ENCODE measurements at regions not wholly inside any gene's neighbourhood (a gene's known extent, or its start where the extent isn't known, plus 50 kb on each side); places are given as distances from the start of the nearest gene placed in this dataset.

GRCh38 chr10:10782603-10783002, 235.1 kb upstream of the CELF2 start:
- no peaks in the 10 kb centered on the region for H3K27me3 ChIP-seq (ENCODE audit: control insufficient read depth, insufficient read depth, low read length)
- H3K4me3 ChIP-seq (ENCODE audit: low read length): no peak overlapping the region
- H3K27ac ChIP-seq (ENCODE audit: low read length): no peak overlapping the region
- H3K36me3 ChIP-seq (ENCODE audit: control insufficient read depth, insufficient read depth, low read length): no peaks in the 10 kb centered on the region
- DNase-seq: no peak
- no peaks in the 10 kb centered on the region for H3K4me1 ChIP-seq (ENCODE audit: control insufficient read depth, insufficient read depth, low read length)
- WGBS (ENCODE audit: insufficient coverage): 100% methylated on average over 2 of the region's 5 CpGs
- H3K9me3 ChIP-seq (replicated peaks; ENCODE audit: control insufficient read depth, low read depth, low read length): peaks cover 2% of the 10 kb centered on the region

DNA sequence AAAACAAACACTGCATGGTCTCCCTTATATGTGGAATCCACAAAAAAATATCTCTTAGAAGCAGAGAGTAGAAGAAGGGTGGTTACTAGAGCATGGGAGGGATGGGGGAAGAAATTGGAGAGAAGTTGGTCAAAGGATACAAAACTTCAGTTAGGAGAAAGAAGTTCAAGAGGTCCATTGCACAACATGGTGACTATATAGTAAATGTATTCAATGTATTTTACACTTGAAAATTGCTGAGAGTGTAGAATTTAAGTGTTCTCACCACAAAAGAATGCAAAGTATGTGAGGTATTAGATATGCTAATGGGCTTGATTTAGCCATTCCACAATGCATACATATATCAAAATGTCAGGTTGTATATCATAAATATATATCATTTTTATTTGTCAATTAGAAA, 232.0 kb upstream of the CELF2 start:
- no peak overlapping the region for H3K4me3 ChIP-seq (ENCODE audit: low read length)
- no peaks in the 10 kb centered on the region for H3K36me3 ChIP-seq (ENCODE audit: control insufficient read depth, insufficient read depth, low read length)
- no peak overlapping the region for H3K27ac ChIP-seq (ENCODE audit: low read length)
- no peaks in the 10 kb centered on the region for H3K4me1 ChIP-seq (ENCODE audit: control insufficient read depth, insufficient read depth, low read length)
- no peaks in the 10 kb centered on the region for H3K27me3 ChIP-seq (ENCODE audit: control insufficient read depth, insufficient read depth, low read length)
- H3K9me3 ChIP-seq (replicated peaks; ENCODE audit: control insufficient read depth, low read depth, low read length): peaks cover 2% of the 10 kb centered on the region
- DNase-seq: no peak

- H3K27ac ChIP-seq (ENCODE audit: low read length): no peak overlapping the region
- H3K9me3 ChIP-seq (replicated peaks; ENCODE audit: control insufficient read depth, low read depth, low read length): peaks cover 2% of the 10 kb centered on the region
- no peak overlapping the region for H3K4me3 ChIP-seq (ENCODE audit: low read length)
- no peaks in the 10 kb centered on the region for H3K27me3 ChIP-seq (ENCODE audit: control insufficient read depth, insufficient read depth, low read length)
- no peaks in the 10 kb centered on the region for H3K36me3 ChIP-seq (ENCODE audit: control insufficient read depth, insufficient read depth, low read length)
- no CpG with 5 or more reads among the region's 7 CpGs for WGBS (ENCODE audit: insufficient coverage)
- DNase-seq: no peak
- H3K4me1 ChIP-seq (ENCODE audit: control insufficient read depth, insufficient read depth, low read length): no peaks in the 10 kb centered on the region
These were observed 231.3 kb upstream of the CELF2 start for GRCh38 chr10:10786109-10787090.

DNA sequence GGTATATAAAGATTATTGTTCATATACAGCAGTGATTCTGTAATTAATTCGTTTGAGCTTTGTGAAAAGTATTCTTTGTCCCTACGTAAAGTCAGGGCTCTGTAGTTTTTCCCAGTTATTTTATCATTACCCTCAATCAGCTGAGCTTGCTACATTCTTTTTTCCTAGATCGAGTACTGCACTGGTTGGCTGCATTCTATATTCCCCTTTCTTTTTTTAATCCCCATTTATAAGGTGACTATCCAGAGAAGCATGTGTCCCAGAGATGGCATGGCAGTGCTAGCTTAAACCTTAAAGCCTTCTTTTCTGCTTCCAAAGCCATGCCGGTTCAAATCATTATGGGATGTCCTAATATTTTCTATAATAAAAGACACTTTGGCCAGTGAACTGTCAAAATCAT, 230.1 kb upstream of the CELF2 start:
- H3K4me1 ChIP-seq (ENCODE audit: control insufficient read depth, insufficient read depth, low read length): peaks cover 4% of the 10 kb centered on the region
- no peaks in the 10 kb centered on the region for H3K36me3 ChIP-seq (ENCODE audit: control insufficient read depth, insufficient read depth, low read length)
- H3K27ac ChIP-seq (ENCODE audit: low read length): no peak overlapping the region
- WGBS (ENCODE audit: insufficient coverage): 30% methylated on average over 1 of the region's 4 CpGs
- peaks cover 2% of the 10 kb centered on the region for H3K9me3 ChIP-seq (replicated peaks; ENCODE audit: control insufficient read depth, low read depth, low read length)
- no peak overlapping the region for H3K4me3 ChIP-seq (ENCODE audit: low read length)
- no peak for DNase-seq
- H3K27me3 ChIP-seq (ENCODE audit: control insufficient read depth, insufficient read depth, low read length): no peaks in the 10 kb centered on the region

- 50% methylated on average over 2 of the region's 4 CpGs for WGBS (ENCODE audit: insufficient coverage)
- Histone ChIP-seq H3K4me1 (ENCODE audit: control insufficient read depth, insufficient read depth, low read length) (peaks cover 7% of the 10 kb centered on the region), H3K36me3 (ENCODE audit: control insufficient read depth, insufficient read depth, low read length) (no peaks in the 10 kb centered on the region), H3K9me3 (replicated peaks; ENCODE audit: control insufficient read depth, low read depth, low read length) (peaks cover 2% of the 10 kb centered on the region), H3K27me3 (ENCODE audit: control insufficient read depth, insufficient read depth, low read length) (no peaks in the 10 kb centered on the region), H3K27ac (ENCODE audit: low read length) (no peak overlapping the region), H3K4me3 (ENCODE audit: low read length) (no peak overlapping the region)
- DNase-seq: no peak
These were observed 228.9 kb upstream of the CELF2 start for GRCh38 chr10:10788761-10789160.

- Histone ChIP-seq H3K4me3 (ENCODE audit: low read length) (no peak overlapping the region), H3K36me3 (ENCODE audit: control insufficient read depth, insufficient read depth, low read length) (no peaks in the 10 kb centered on the region), H3K9me3 (replicated peaks; ENCODE audit: control insufficient read depth, low read depth, low read length) (no peaks in the 10 kb centered on the region), H3K27me3 (ENCODE audit: control insufficient read depth, insufficient read depth, low read length) (no peaks in the 10 kb centered on the region), H3K4me1 (ENCODE audit: control insufficient read depth, insufficient read depth, low read length) (peaks cover 20% of the 10 kb centered on the region), H3K27ac (ENCODE audit: low read length) (no peak overlapping the region)
- 83% methylated on average over 1 of the region's 3 CpGs for WGBS (ENCODE audit: insufficient coverage)
- DNase-seq: no peak
These were observed 225.8 kb upstream of the CELF2 start for GRCh38 chr10:10791869-10792268.

DNA sequence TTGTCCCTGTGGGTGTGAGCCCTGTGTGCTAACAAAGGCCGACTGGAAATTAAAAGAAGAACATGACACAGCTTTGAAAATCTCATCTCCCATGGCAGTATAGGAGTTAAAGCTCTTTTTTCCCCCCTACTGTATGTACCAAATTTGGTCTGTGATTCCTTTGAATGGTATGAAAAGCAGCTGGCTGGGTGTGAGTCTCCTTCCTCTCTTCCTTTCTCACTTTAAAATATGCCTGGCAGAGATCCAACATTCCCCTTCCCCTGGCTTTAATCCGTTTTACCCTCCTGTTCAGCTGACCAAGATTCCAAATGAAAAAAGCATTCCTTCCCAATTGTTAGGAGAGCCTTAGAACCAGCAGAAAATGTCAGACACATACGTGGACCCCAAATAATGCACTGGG, 225.0 kb upstream of the CELF2 start:
- H3K27me3 ChIP-seq (ENCODE audit: control insufficient read depth, insufficient read depth, low read length): no peaks in the 10 kb centered on the region
- peak; percentile 83 for DNase-seq
- peak overlapping the region; percentile 60 for H3K27ac ChIP-seq (ENCODE audit: low read length)
- H3K4me3 ChIP-seq (ENCODE audit: low read length): no peak overlapping the region
- H3K4me1 ChIP-seq (ENCODE audit: control insufficient read depth, insufficient read depth, low read length): peaks cover 28% of the 10 kb centered on the region
- no peaks in the 10 kb centered on the region for H3K36me3 ChIP-seq (ENCODE audit: control insufficient read depth, insufficient read depth, low read length)
- no CpG with 5 or more reads among the region's 3 CpGs for WGBS (ENCODE audit: insufficient coverage)
- no peaks in the 10 kb centered on the region for H3K9me3 ChIP-seq (replicated peaks; ENCODE audit: control insufficient read depth, low read depth, low read length)

DNA sequence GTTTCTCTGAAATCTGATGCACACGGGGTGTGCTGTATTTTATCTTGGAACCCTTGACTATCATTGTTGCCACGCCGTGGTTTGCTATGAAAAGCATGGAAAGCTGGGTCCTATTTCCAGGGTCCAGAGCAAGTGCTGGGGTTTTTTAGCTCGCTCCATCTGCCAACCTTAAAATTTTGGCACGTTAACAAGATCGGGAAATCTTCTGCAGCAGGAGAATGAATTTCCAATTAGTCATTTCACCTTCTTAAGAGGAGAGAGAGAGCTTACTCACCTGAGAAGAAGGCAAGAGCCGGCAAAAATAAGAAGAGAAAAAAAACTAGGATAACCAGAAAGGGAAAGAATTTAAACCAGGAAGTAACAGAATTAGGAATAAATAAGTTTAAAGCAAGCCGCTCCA, 223.6 kb upstream of the CELF2 start:
- WGBS (ENCODE audit: insufficient coverage): 70% methylated on average over 4 of the region's 8 CpGs
- Histone ChIP-seq H3K4me3 (ENCODE audit: low read length) (no peak overlapping the region), H3K4me1 (ENCODE audit: control insufficient read depth, insufficient read depth, low read length) (peaks cover 40% of the 10 kb centered on the region)

DNA sequence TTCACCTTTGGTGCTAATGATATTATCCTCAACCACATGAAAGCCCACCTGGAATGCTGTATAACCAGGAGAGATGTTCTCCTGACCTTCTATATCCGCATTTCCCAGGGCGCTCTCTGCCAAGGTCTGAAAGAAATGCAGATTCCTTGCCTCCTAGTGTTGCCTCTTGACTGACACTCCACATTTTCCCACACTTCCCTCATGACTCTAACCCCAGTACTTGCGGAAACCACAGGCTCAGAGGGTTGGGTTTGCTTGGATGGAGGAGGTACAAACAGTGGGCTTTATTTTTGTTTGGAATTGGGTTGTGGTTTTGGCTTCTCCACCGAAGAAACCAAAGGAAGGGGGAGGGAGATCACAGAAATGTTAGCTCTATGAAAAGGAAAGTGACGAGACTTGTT, 222.9 kb upstream of the CELF2 start:
- no peaks in the 10 kb centered on the region for H3K27me3 ChIP-seq (ENCODE audit: control insufficient read depth, insufficient read depth, low read length)
- no peak overlapping the region for H3K27ac ChIP-seq (ENCODE audit: low read length)
- WGBS (ENCODE audit: insufficient coverage): 60% methylated on average over 1 of the region's 5 CpGs
- H3K4me3 ChIP-seq (ENCODE audit: low read length): no peak overlapping the region
- H3K36me3 ChIP-seq (ENCODE audit: control insufficient read depth, insufficient read depth, low read length): no peaks in the 10 kb centered on the region
- H3K4me1 ChIP-seq (ENCODE audit: control insufficient read depth, insufficient read depth, low read length): peaks cover 40% of the 10 kb centered on the region
- no peak for DNase-seq
- no peaks in the 10 kb centered on the region for H3K9me3 ChIP-seq (replicated peaks; ENCODE audit: control insufficient read depth, low read depth, low read length)

More for the DNA sequence above, 223.6 kb upstream of the CELF2 start:
- Histone ChIP-seq H3K36me3 (ENCODE audit: control insufficient read depth, insufficient read depth, low read length) (no peaks in the 10 kb centered on the region), H3K27me3 (ENCODE audit: control insufficient read depth, insufficient read depth, low read length) (no peaks in the 10 kb centered on the region), H3K9me3 (replicated peaks; ENCODE audit: control insufficient read depth, low read depth, low read length) (no peaks in the 10 kb centered on the region), H3K27ac (ENCODE audit: low read length) (no peak overlapping the region)
- DNase-seq: no peak

DNA sequence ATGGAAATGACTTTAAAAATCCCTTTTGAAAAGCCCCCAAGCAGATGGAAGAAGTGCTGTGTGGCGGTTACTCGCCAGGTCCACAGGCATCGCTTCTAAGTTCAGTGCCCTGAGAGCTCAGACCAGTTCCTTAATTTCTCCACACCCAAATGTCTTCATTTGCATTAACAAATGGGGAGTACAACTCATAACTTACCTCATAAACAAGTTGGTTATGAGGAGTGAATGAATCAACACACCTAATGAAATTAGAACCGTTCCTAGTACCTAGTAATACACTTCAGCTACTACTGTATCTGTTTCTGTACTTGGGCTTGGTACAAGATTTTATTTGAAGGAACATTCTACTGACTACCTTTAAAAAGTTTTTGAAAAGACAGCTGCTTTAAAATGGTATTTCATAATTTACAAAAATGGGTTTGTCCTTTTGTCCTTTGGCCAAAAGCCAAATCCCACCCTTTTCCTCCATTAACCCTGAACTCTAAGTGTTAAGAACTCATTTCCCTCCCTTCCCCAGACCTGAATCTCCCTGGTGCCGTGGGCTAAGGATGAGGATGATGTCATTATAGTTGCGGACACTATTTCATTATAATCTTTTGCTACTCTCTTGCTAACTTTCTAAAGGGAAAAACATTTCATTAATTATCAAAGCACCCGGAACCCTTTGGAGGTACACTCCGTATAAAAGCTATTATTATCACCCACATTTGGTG, 221.5 kb upstream of the CELF2 start:
- H3K4me1 ChIP-seq (ENCODE audit: control insufficient read depth, insufficient read depth, low read length): peaks cover 40% of the 10 kb centered on the region
- no peaks in the 10 kb centered on the region for H3K27me3 ChIP-seq (ENCODE audit: control insufficient read depth, insufficient read depth, low read length)
- no peaks in the 10 kb centered on the region for H3K9me3 ChIP-seq (replicated peaks; ENCODE audit: control insufficient read depth, low read depth, low read length)
- DNase-seq: peak; percentile 94
- no peak overlapping the region for H3K4me3 ChIP-seq (ENCODE audit: low read length)
- no peaks in the 10 kb centered on the region for H3K36me3 ChIP-seq (ENCODE audit: control insufficient read depth, insufficient read depth, low read length)
- no CpG with 5 or more reads among the region's 8 CpGs for WGBS (ENCODE audit: insufficient coverage)
- peak overlapping the region; percentile 95 for H3K27ac ChIP-seq (ENCODE audit: low read length)
